ENCODE measurements at regions not wholly inside any gene's neighbourhood (a gene's known extent, or its start where the extent isn't known, plus 50 kb on each side); places are given as distances from the start of the nearest gene placed in this dataset.

GRCh38 chr1:9427388-9427787, 111.9 kb upstream of the SLC25A33 start:
- no peak for TF ChIP-seq CTCF (IDR thresholded peaks at IDR 0.05)
- TF ChIP-seq EZH2 (IDR thresholded peaks at IDR 0.05; ENCODE audit: borderline replicate concordance, insufficient read depth, low read depth, low read length, poor library complexity, severe bottlenecking): no peak
